Chondrocyte (in vitro differentiated cells): ENCODE measurements at regions not wholly inside any gene's neighbourhood (a gene's known extent, or its start where the extent isn't known, plus 50 kb on each side); places are given as distances from the start of the nearest gene placed in this dataset.
"Not testable (repeated sequence)": the region's sequence is repeated elsewhere in the genome, so short reads cannot be mapped to it uniquely, and the experiment has no call there.

Experiments used
- DNase-seq: peaks from one replicate; pipeline ENCODE4 v3.0.0; 2021; ENCODE audit warnings: mixed read lengths, low spot score
- H3K27ac Mint-ChIP-seq: one replicate; pipeline ENCODE4 v1.8.0; 2021; ENCODE audit warnings: mild to moderate bottlenecking, moderate library complexity, mixed read lengths; ENCODE audit not compliant: unreplicated experiment
- H3K27me3 Mint-ChIP-seq: 2 replicates; pipeline ENCODE4 v1.8.0; 2021; ENCODE audit warnings: low read depth, mixed read lengths
- H3K36me3 Mint-ChIP-seq: 2 replicates; pipeline ENCODE4 v1.8.0; 2021; ENCODE audit warnings: low read depth, mixed read lengths
- H3K4me1 Mint-ChIP-seq: 2 replicates; pipeline ENCODE4 v1.8.0; 2021; ENCODE audit warnings: low read depth, mild to moderate bottlenecking, mixed read lengths
- H3K4me3 Mint-ChIP-seq: one replicate; pipeline ENCODE4 v1.8.0; 2021; ENCODE audit warnings: mild to moderate bottlenecking, moderate library complexity, mixed read lengths; ENCODE audit not compliant: unreplicated experiment
- H3K9me3 Mint-ChIP-seq: 2 replicates; pipeline ENCODE4 v1.8.0; 2021; ENCODE audit warnings: low read depth, mixed read lengths
- TF ChIP-seq, protein P1 (sequence below): fragments of 200-600 bp; sonication (generic); IDR thresholded peaks from 2 replicates; pipeline ENCODE4 v1.5.0; 2021; ENCODE audit warnings: antibody characterized with exemption, mild to moderate bottlenecking, moderate library complexity

DNA sequence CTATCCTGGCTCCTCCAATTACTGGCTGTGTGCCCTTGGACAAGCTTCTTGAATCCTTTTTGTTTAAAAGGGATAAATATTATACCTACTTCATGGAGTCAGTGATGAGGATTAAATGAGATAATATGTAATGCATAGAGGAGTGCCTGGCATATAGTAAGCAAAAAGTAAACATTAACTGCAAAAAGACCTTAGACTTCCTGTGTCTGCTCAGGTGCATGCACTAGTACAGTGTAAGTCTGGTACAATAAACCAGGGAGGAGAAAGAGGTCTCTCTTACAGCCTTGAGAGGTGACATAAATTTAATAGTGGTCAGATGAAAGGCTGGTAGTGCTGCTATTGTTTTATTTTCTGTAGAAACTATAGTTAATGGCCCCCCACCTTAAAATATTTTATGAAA lies 305.2 kb upstream of the MIS18BP1 start:
- no peak overlapping the region for H3K4me3 Mint-ChIP-seq
- TF ChIP-seq, protein P1, sequence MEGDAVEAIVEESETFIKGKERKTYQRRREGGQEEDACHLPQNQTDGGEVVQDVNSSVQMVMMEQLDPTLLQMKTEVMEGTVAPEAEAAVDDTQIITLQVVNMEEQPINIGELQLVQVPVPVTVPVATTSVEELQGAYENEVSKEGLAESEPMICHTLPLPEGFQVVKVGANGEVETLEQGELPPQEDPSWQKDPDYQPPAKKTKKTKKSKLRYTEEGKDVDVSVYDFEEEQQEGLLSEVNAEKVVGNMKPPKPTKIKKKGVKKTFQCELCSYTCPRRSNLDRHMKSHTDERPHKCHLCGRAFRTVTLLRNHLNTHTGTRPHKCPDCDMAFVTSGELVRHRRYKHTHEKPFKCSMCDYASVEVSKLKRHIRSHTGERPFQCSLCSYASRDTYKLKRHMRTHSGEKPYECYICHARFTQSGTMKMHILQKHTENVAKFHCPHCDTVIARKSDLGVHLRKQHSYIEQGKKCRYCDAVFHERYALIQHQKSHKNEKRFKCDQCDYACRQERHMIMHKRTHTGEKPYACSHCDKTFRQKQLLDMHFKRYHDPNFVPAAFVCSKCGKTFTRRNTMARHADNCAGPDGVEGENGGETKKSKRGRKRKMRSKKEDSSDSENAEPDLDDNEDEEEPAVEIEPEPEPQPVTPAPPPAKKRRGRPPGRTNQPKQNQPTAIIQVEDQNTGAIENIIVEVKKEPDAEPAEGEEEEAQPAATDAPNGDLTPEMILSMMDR = no peak
- DNase-seq = no peak
- H3K36me3 Mint-ChIP-seq = no peaks in the 10 kb centered on the region
- H3K27me3 Mint-ChIP-seq = peaks cover 16% of the 10 kb centered on the region
- H3K9me3 Mint-ChIP-seq = no peaks in the 10 kb centered on the region
- H3K4me1 Mint-ChIP-seq = no peaks in the 10 kb centered on the region
- H3K27ac Mint-ChIP-seq = no peak overlapping the region

DNA sequence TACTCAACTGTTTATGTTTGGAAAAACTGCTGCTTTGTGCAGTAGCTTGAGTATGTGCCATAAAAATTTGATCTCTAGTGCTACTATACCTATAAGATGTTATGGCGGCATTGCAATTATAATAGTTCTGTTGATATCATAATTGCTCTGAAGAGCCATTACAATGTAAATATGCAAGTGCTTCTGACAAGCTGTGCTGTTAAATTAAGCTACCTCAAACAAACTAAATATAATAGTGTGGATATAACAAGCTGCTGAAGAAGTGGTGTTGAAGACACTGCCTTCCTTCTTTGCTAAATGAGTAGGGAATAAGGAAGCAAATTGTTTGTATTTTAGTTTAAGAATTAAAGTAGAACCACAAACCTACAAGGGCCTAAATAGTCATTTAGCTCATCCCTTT lies 301.0 kb upstream of the MIS18BP1 start:
- Mint-ChIP-seq H3K9me3 (no peaks in the 10 kb centered on the region), H3K27ac (no peak overlapping the region), H3K4me1 (peaks cover 5% of the 10 kb centered on the region), H3K36me3 (no peaks in the 10 kb centered on the region), H3K4me3 (no peak overlapping the region), H3K27me3 (peaks cover 25% of the 10 kb centered on the region)
- TF ChIP-seq, protein P1 = no peak
- no peak for DNase-seq

DNA sequence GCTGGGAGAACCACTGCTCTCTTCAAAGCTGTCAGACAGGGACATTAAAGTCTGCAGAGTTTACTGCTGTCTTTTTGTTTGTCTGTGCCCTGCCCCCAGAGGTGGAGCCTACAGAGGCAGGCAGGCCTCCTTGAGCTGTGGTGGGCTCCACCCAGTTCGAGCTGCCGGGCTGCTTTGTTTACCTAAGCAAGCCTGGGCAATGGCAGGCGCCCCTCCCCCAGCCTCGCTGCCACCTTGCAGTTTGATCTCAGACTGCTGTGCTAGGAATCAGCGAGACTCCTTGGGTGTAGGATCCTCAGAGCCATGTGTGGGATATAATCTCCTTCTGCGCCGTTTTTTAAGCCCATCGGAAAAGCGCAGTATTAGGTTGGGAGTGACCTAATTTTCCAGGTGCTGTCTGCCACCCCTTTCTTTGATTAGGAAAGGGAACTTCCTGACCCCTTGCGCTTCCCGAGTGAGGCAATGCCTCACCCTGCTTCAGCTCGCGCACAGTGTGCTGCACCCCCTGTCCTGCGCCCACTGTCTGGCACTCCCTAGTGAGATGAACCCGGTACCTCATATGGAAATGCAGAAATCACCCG lies 298.3 kb upstream of the MIS18BP1 start:
- not testable (repeated sequence) for H3K4me1 Mint-ChIP-seq, H3K36me3 Mint-ChIP-seq, H3K27ac Mint-ChIP-seq, H3K9me3 Mint-ChIP-seq, H3K4me3 Mint-ChIP-seq, DNase-seq
- peaks cover 21% of the 10 kb centered on the region for H3K27me3 Mint-ChIP-seq

DNA sequence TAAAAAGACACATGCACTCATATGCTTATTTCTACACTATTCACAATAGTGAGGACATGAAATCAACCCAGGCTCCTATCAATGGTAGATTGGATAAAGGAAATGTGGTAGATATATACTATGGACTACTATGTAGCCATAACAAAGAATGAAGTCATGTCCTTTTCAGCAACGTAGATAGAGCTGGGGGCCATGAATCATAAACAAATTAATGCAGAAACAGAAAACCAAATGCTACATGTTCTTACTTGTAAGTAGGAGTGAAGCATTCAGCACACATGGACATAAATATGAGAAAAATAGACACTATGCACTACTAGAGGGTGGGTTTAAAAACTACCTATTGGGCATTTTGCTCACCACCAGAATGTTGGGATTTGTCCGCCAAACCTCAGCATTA lies 278.0 kb upstream of the MIS18BP1 start:
- H3K27ac Mint-ChIP-seq = no peak overlapping the region
- peaks cover 17% of the 10 kb centered on the region for H3K9me3 Mint-ChIP-seq
- no peaks in the 10 kb centered on the region for H3K4me1 Mint-ChIP-seq
- DNase-seq = no peak
- H3K4me3 Mint-ChIP-seq = no peak overlapping the region
- H3K36me3 Mint-ChIP-seq = no peaks in the 10 kb centered on the region
- TF ChIP-seq, protein P1 = no peak
- H3K27me3 Mint-ChIP-seq = peaks cover 16% of the 10 kb centered on the region

DNA sequence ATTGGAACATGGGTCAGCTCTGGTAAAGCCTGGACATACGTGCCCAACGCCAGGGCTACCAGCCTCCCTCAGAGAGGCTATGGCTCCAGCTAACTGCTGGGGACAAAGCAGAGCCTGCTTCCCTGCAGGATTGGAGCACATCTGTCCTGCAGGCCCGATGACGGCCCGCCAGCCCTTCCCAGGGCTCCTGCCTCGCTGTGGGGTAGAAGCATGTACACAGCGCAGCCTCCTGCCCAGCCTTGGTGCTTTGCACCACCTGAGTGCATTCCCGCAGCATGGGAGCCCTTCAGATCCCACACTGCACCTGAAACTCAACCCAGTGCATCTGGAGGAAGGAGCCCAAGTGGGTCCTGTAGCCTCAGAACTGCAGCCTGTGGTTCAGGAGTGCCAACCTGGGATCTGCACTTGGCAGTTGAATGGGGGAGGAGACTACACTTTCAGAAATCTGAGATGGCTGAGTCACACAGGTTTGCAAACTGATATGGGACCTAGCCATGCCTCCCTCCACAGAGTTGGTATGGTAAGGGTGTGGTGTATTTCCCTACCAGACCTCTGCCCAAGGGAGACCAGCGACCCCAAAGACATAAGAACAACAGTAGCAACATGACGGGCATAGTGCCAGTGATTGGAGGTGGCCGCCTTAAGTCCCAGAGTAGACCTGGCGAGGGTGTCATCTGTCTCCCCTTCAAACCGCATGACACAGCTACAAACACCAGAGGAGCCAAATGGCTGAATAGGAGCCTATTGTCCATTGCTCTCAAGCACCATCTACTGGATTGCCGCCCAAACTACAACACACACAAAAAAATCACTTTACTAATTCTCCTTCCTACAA lies 273.9 kb upstream of the MIS18BP1 start:
- no peak overlapping the region for H3K4me3 Mint-ChIP-seq
- no peaks in the 10 kb centered on the region for H3K4me1 Mint-ChIP-seq
- H3K9me3 Mint-ChIP-seq = no peaks in the 10 kb centered on the region
- peaks cover 21% of the 10 kb centered on the region for H3K27me3 Mint-ChIP-seq
- H3K36me3 Mint-ChIP-seq = no peaks in the 10 kb centered on the region
- TF ChIP-seq, protein P1 = peak; percentile 71
- no peak overlapping the region for H3K27ac Mint-ChIP-seq
- DNase-seq = no peak
